ENCODE measurements at regions not wholly inside any gene's neighbourhood (a gene's known extent, or its start where the extent isn't known, plus 50 kb on each side); places are given as distances from the start of the nearest gene placed in this dataset.

DNA sequence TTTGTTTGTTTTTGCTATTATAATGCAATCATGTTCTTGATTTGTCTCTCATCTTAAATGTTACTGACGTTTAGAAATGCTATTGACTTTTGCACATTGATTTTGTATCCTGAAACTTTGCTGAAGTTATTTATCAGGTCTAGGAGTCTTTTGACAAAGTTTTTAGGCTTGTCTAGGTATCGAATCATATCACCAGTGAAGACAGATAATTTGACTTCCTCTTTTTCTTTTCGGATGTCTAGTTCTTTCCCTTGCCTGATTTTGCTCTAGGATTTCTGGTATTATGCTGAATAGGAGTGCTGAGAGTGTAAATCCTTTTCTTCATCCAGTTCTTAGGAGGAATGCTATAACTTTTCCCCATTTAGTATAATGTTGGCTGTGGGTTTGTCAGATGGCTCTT is 719.7 kb upstream of the BCHE start:
- dilution Hi-C loops (cut with HindIII; ENCODE audit: low sequenced_read_pairs, unreplicated experiment) (no loop called here), in situ Hi-C loops (cut with MboI; ENCODE audit: low sequenced_read_pairs) (no loop called here)
- BruUV-seq (replicated peaks) = no TSS peak

More for the DNA sequence above, 719.7 kb upstream of the BCHE start:
- ATAC-seq (ENCODE audit: low read depth) = no peak
- Histone ChIP-seq H3K27me3 (ENCODE audit: control insufficient read depth, insufficient read depth, low read length) (no peaks in the 10 kb centered on the region), H3K56ac (ENCODE audit: extremely low read depth, insufficient read depth, low read length) (no peak overlapping the region), H3K9me1 (ENCODE audit: insufficient read depth, low read length) (no peaks in the 10 kb centered on the region), H2AK5ac (ENCODE audit: low read depth, low read length) (no peak overlapping the region), H3K9ac (ENCODE audit: low read depth, low read length) (no peak overlapping the region), H3K4me1 (ENCODE audit: control insufficient read depth, insufficient read depth, low read length) (no peaks in the 10 kb centered on the region), H3K14ac (replicated peaks; ENCODE audit: low read depth, low read length) (no peak overlapping the region), H3K9me3 (ENCODE audit: control insufficient read depth, insufficient read depth, low read length) (peaks cover 10% of the 10 kb centered on the region), H2BK20ac (ENCODE audit: low read depth, low read length) (no peak overlapping the region), H3K4me3 (ENCODE audit: insufficient read depth, low read depth, low read length) (no peak overlapping the region), H3K4ac (ENCODE audit: low read depth, low read length) (no peak overlapping the region), H4K91ac (ENCODE audit: insufficient read depth, low read depth, low read length) (no peak overlapping the region), H2BK15ac (ENCODE audit: low read depth, low read length) (no peak overlapping the region), H2AFZ (replicated peaks; ENCODE audit: low read length, poor library complexity) (no peak overlapping the region), H3K23ac (ENCODE audit: low read depth, low read length) (no peak overlapping the region), H2AK9ac (replicated peaks; ENCODE audit: low read depth, low read length, poor library complexity) (no peak overlapping the region), H4K8ac (ENCODE audit: low read depth in 2 of 2, low read length in 2 of 2) (no peak overlapping the region), H2BK5ac (ENCODE audit: low read depth, low read length, poor library complexity, severe bottlenecking) (no peak overlapping the region), H2BK120ac (ENCODE audit: low read depth, low read length) (no peak overlapping the region), H3K79me1 (ENCODE audit: low read depth in 1 of 2, low read length in 2 of 2) (no peaks in the 10 kb centered on the region), H4K20me1 (ENCODE audit: insufficient read depth, low read length) (no peaks in the 10 kb centered on the region), H3K4me2 (ENCODE audit: low read depth, low read length) (no peak overlapping the region), H3K27ac (ENCODE audit: insufficient read depth, low read length) (no peak overlapping the region), H3K18ac (ENCODE audit: low read depth, low read length) (no peak overlapping the region), H4K5ac (ENCODE audit: low read depth, low read length) (no peak overlapping the region), H3K36me3 (ENCODE audit: control insufficient read depth, insufficient read depth, low read length) (no peaks in the 10 kb centered on the region)
- intact Hi-C loops (cut with micrococcal nuclease) = no loop called here
- no peak for TF ChIP-seq CEBPB (IDR thresholded peaks at IDR 0.05; ENCODE audit: low read depth, low read length)
- TF ChIP-seq MAZ (IDR thresholded peaks at IDR 0.05; ENCODE audit: borderline replicate concordance, low read depth, low read length) = no peak
- no peak for TF ChIP-seq POLR2A (IDR thresholded peaks at IDR 0.05; ENCODE audit: low read depth, low read length)
- TF ChIP-seq RAD21 (IDR thresholded peaks at IDR 0.05; ENCODE audit: low read length) = no peak
- TF ChIP-seq, protein P1, sequence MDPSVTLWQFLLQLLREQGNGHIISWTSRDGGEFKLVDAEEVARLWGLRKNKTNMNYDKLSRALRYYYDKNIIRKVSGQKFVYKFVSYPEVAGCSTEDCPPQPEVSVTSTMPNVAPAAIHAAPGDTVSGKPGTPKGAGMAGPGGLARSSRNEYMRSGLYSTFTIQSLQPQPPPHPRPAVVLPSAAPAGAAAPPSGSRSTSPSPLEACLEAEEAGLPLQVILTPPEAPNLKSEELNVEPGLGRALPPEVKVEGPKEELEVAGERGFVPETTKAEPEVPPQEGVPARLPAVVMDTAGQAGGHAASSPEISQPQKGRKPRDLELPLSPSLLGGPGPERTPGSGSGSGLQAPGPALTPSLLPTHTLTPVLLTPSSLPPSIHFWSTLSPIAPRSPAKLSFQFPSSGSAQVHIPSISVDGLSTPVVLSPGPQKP (IDR thresholded peaks at IDR 0.05; ENCODE audit: borderline replicate concordance, low read depth, low read length) = no peak
- TF ChIP-seq MAFK (IDR thresholded peaks at IDR 0.05; ENCODE audit: low read depth, low read length) = no peak
- TF ChIP-seq CHD1 (IDR thresholded peaks at IDR 0.05; ENCODE audit: low read depth, low read length) = no peak
- TF ChIP-seq RCOR1 (IDR thresholded peaks at IDR 0.05; ENCODE audit: insufficient replicate concordance, low read length) = no peak
- TF ChIP-seq MXI1 (IDR thresholded peaks at IDR 0.05; ENCODE audit: borderline replicate concordance, low read depth, low read length) = no peak
- TF ChIP-seq NFE2L2 (IDR thresholded peaks at IDR 0.05; ENCODE audit: low read depth, low read length) = no peak
- TF ChIP-seq RFX5 (IDR thresholded peaks at IDR 0.05; ENCODE audit: low read depth, low read length) = no peak
- no peak for TF ChIP-seq CTCF (conservative IDR thresholded peaks at IDR 0.05; ENCODE audit: low read depth, low read length)
- no peak for TF ChIP-seq FOS (IDR thresholded peaks at IDR 0.05; ENCODE audit: low read depth, low read length)
- TF ChIP-seq, protein P2, sequence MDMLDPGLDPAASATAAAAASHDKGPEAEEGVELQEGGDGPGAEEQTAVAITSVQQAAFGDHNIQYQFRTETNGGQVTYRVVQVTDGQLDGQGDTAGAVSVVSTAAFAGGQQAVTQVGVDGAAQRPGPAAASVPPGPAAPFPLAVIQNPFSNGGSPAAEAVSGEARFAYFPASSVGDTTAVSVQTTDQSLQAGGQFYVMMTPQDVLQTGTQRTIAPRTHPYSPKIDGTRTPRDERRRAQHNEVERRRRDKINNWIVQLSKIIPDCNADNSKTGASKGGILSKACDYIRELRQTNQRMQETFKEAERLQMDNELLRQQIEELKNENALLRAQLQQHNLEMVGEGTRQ (IDR thresholded peaks at IDR 0.05; ENCODE audit: low read depth, low read length) = no peak
- TF ChIP-seq BHLHE40 (IDR thresholded peaks at IDR 0.05; ENCODE audit: low read depth, low read length) = no peak
- ChIA-PET CTCF (no interaction called here), POLR2A (ENCODE audit: unreplicated experiment) (no interaction called here)
- DNase-seq = no peak
- WGBS, 2 experiments (ENCODE audit: extremely low coverage in 2 of 2, insufficient read length in 1 of 2) = no CpG with 5 or more reads among the region's 3 CpGs

Measured in IMR-90 (cell line).